ELR (cell line): ENCODE measurements at regions not wholly inside any gene's neighbourhood (a gene's known extent, or its start where the extent isn't known, plus 50 kb on each side); places are given as distances from the start of the nearest gene placed in this dataset.
A peak's percentile ranks its signal among the peaks of the same experiment; 100 is the strongest.

Source experiments
- DNase-seq: peaks from one replicate; pipeline ENCODE4 v3.0.0-alpha.2; 2015; ENCODE audit warnings: low read depth

GRCh38 chr6:138695193-138695592 is 78.4 kb upstream of the CCDC28A start:
- DNase-seq: no peak

GRCh38 chr6:138714493-138714892 is 59.1 kb upstream of the CCDC28A start:
- no peak for DNase-seq

GRCh38 chr6:138716013-138716412 is 57.6 kb upstream of the CCDC28A start:
- no peak for DNase-seq

GRCh38 chr6:138716971-138717665 is 56.5 kb upstream of the CCDC28A start:
- DNase-seq: no peak

- DNase-seq: no peak
These were observed 54.4 kb upstream of the CCDC28A start for GRCh38 chr6:138719011-138719635.

GRCh38 chr6:138719744-138720143 is 53.8 kb upstream of the CCDC28A start:
- no peak for DNase-seq

- peak; percentile 66 for DNase-seq
These were observed 50.9 kb upstream of the CCDC28A start for GRCh38 chr6:138722425-138723371.
